WTC11 (cell line): ENCODE measurements at regions not wholly inside any gene's neighbourhood (a gene's known extent, or its start where the extent isn't known, plus 50 kb on each side); places are given as distances from the start of the nearest gene placed in this dataset.

Experiments
- ATAC-seq: fragments of 200-7000 bp; cut with Tn5 transposase; 2 replicates; pipeline ENCODE4 v1.10.0; 2021; ENCODE audit warnings: mild to moderate bottlenecking, moderate library complexity
- CTCF ChIA-PET: fragments of 300-600 bp; sonication (Branson Sonifier 250); formaldehyde crosslinking; loops from one replicate; lab custom pipeline; 2021; ENCODE audit warnings: antibody characterized with exemption; lab: Charles Lee
- POLR2A ChIA-PET: fragments of 350-600 bp; sonication (Branson Sonifier 250); formaldehyde crosslinking; loops from one replicate; lab custom pipeline; 2021; ENCODE audit warnings: antibody characterized with exemption; lab: Charles Lee
- DNase-seq: peaks from one replicate; pipeline ENCODE4 v3.0.0; 2021; ENCODE audit warnings: low spot score
- H3K27ac Mint-ChIP-seq: 2 replicates; pipeline ENCODE4 v1.8.0; 2021; ENCODE audit warnings: mixed read lengths
- H3K27me3 Mint-ChIP-seq: 2 replicates; pipeline ENCODE4 v1.8.0; 2021; ENCODE audit warnings: low read depth, mild to moderate bottlenecking, moderate library complexity, mixed read lengths
- H3K36me3 Mint-ChIP-seq: 2 replicates; pipeline ENCODE4 v1.8.0; 2021; ENCODE audit warnings: mixed read lengths
- H3K4me1 Mint-ChIP-seq: 2 replicates; pipeline ENCODE4 v1.8.0; 2022; ENCODE audit warnings: mixed read lengths
- H3K4me3 Mint-ChIP-seq: 2 replicates; pipeline ENCODE4 v1.8.0; 2021; ENCODE audit warnings: mild to moderate bottlenecking, moderate library complexity, mixed read lengths
- H3K9me3 Mint-ChIP-seq: 2 replicates; pipeline ENCODE4 v1.8.0; 2021; ENCODE audit warnings: mixed read lengths
- ATF1 ChIP-seq: sonication (generic); formaldehyde crosslinking; IDR thresholded peaks from 2 replicates; pipeline ENCODE4 v1.8.1; 2023; ENCODE audit warnings: mild to moderate bottlenecking, moderate library complexity, missing genetic modification reagents
- FOXK1 ChIP-seq: sonication (generic); formaldehyde crosslinking; IDR thresholded peaks from 2 replicates; pipeline ENCODE4 v1.8.0; 2022; ENCODE audit warnings: mild to moderate bottlenecking, moderate library complexity, missing genetic modification reagents
- HMGA2 ChIP-seq: fragments of 250-450 bp; sonication (Bioruptor Pico); IDR thresholded peaks from 2 replicates; pipeline ENCODE4 v1.4.0; 2021; ENCODE audit warnings: mild to moderate bottlenecking, moderate library complexity
- IRF2 ChIP-seq: sonication (generic); formaldehyde crosslinking; IDR thresholded peaks from 2 replicates; pipeline ENCODE4 v1.8.0; 2022; ENCODE audit warnings: low read depth, missing genetic modification reagents, borderline replicate concordance
- MXD4 ChIP-seq: fragments of 250-450 bp; sonication (Bioruptor Pico); IDR thresholded peaks from 2 replicates; pipeline ENCODE4 v1.8.0; 2021; ENCODE audit warnings: mild to moderate bottlenecking, moderate library complexity, borderline replicate concordance
- NR1H2 ChIP-seq: sonication (generic); formaldehyde crosslinking; IDR thresholded peaks from 2 replicates; pipeline ENCODE4 v1.9.0; 2021; ENCODE audit warnings: mild to moderate bottlenecking, moderate library complexity, missing genetic modification reagents
- NR3C1 ChIP-seq: sonication (generic); formaldehyde crosslinking; conservative IDR thresholded peaks from 2 replicates; pipeline ENCODE4 v1.8.1; 2023; ENCODE audit warnings: low read depth, mild to moderate bottlenecking, missing genetic modification reagents
- OVOL2 ChIP-seq: fragments of 250-450 bp; sonication (Bioruptor Pico); IDR thresholded peaks from 2 replicates; pipeline ENCODE4 v1.9.0; 2021; ENCODE audit warnings: mild to moderate bottlenecking, borderline replicate concordance
- SOX15 ChIP-seq: fragments of 250-450 bp; sonication (Bioruptor Pico); IDR thresholded peaks from 2 replicates; pipeline ENCODE4 v1.9.0; 2021; ENCODE audit warnings: mild to moderate bottlenecking
- SP1 ChIP-seq: sonication (generic); formaldehyde crosslinking; conservative IDR thresholded peaks from 2 replicates; pipeline ENCODE4 v1.8.1; 2022; ENCODE audit warnings: missing genetic modification reagents
- TEAD4 ChIP-seq: sonication (generic); formaldehyde crosslinking; IDR thresholded peaks from 2 replicates; pipeline ENCODE4 v1.8.0; 2022; ENCODE audit warnings: mild to moderate bottlenecking, missing genetic modification reagents
- ZNF219 ChIP-seq: sonication (generic); formaldehyde crosslinking; IDR thresholded peaks from 2 replicates; pipeline ENCODE4 v1.8.0; 2023; ENCODE audit warnings: missing genetic modification reagents, mild to moderate bottlenecking, borderline replicate concordance
- ZNF232 ChIP-seq: sonication (generic); formaldehyde crosslinking; IDR thresholded peaks from 2 replicates; pipeline ENCODE4 v1.8.0; 2022; ENCODE audit warnings: mild to moderate bottlenecking, missing genetic modification reagents
- ZNF416 ChIP-seq: fragments of 250-450 bp; sonication (Bioruptor Pico); IDR thresholded peaks from 2 replicates; pipeline ENCODE4 v1.9.0; 2021; ENCODE audit warnings: mild to moderate bottlenecking, inconsistent platforms
- TF ChIP-seq, protein P1 (sequence below): sonication (generic); formaldehyde crosslinking; IDR thresholded peaks from 2 replicates; pipeline ENCODE4 v1.8.0; 2023; ENCODE audit warnings: missing genetic modification reagents
- TF ChIP-seq, protein P2 (sequence below): sonication (generic); formaldehyde crosslinking; IDR thresholded peaks from 2 replicates; pipeline ENCODE4 v1.8.1; 2023; ENCODE audit warnings: mild to moderate bottlenecking, missing genetic modification reagents, moderate library complexity
- TF ChIP-seq, protein P3 (sequence below): sonication (generic); formaldehyde crosslinking; IDR thresholded peaks from 2 replicates; pipeline ENCODE4 v1.8.0; 2022; ENCODE audit warnings: missing genetic modification reagents
- TF ChIP-seq, protein P4 (sequence below): sonication (generic); formaldehyde crosslinking; IDR thresholded peaks from 2 replicates; pipeline ENCODE4 v1.8.0; 2022; ENCODE audit warnings: mild to moderate bottlenecking, missing genetic modification reagents
- TF ChIP-seq, protein P5 (sequence below): sonication (generic); formaldehyde crosslinking; IDR thresholded peaks from 2 replicates; pipeline ENCODE4 v1.8.1; 2022; ENCODE audit warnings: low read depth, missing genetic modification reagents, borderline replicate concordance
- TF ChIP-seq, protein P6 (sequence below): fragments of 250-450 bp; sonication (Bioruptor Pico); IDR thresholded peaks from 2 replicates; pipeline ENCODE4 v2.1.2; 2022; ENCODE audit warnings: mild to moderate bottlenecking, moderate library complexity

DNA sequence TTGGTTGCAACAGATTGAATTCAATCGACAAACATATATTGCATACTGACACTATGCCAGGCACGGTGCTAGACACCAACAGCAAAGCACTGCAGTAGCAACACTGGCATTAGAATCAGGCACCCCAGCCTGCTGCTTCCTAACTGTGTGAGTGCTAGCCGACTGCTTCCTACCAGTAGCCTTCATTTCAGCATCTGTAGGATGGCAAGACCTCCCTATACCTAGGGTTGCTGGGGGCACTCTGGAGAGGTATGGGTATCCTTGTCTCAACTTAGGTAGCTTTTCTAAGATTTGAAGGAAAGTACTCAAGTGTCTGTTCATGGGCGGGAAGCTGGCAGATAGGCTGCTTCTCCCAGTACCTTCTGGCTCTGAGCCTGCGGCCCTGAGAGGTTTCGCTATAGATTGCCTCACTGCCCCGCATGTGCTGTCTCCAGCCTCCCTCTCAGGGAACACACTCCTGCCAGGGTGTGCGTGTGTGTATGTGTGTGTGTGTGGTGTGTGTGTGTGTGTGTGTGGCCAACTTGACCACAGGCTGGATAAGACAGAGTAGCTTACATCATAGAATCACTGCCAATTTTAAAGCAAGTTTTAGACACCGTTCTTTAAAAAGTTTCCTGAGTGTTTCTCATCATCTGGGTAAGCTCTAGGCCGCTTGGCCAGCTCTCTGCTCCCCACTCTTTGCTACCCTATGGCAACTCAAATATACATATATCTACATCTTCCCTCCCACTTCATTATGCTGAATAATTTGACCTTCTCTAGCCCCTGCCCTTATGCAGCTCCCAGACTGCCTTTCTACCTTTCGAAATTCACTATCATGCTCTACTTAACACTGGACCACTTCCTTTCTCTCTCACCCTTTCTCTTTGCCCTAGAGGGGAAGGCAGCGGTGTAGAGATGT lies 97.0 kb upstream of the PJA1 start:
- H3K27ac Mint-ChIP-seq: no peak overlapping the region
- DNase-seq (no peak), ATAC-seq (no peak)
- H3K36me3 Mint-ChIP-seq: no peaks in the 10 kb centered on the region
- POLR2A ChIA-PET: no interaction called here
- H3K4me3 Mint-ChIP-seq: no peak overlapping the region
- peaks cover 17% of the 10 kb centered on the region for H3K4me1 Mint-ChIP-seq
- H3K27me3 Mint-ChIP-seq: peaks cover 98% of the 10 kb centered on the region
- CTCF ChIA-PET: interaction anchor here (1.1 to 2.8 kb wide), 3 partner anchors 16 to 126 kb away, joined by 4 to 22 read pairs (median 7); no protein-coding TSS in a partner anchor
- no peak for TF ChIP-seq TEAD4 (CRISPR knock-in tag)
- TF ChIP-seq, protein P1, sequence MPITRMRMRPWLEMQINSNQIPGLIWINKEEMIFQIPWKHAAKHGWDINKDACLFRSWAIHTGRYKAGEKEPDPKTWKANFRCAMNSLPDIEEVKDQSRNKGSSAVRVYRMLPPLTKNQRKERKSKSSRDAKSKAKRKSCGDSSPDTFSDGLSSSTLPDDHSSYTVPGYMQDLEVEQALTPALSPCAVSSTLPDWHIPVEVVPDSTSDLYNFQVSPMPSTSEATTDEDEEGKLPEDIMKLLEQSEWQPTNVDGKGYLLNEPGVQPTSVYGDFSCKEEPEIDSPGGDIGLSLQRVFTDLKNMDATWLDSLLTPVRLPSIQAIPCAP (CRISPR knock-in tag): no peak
- TF ChIP-seq OVOL2 (CRISPR knock-in tag): no peak
- TF ChIP-seq NR3C1 (CRISPR knock-in tag): no peak
- TF ChIP-seq, protein P2, sequence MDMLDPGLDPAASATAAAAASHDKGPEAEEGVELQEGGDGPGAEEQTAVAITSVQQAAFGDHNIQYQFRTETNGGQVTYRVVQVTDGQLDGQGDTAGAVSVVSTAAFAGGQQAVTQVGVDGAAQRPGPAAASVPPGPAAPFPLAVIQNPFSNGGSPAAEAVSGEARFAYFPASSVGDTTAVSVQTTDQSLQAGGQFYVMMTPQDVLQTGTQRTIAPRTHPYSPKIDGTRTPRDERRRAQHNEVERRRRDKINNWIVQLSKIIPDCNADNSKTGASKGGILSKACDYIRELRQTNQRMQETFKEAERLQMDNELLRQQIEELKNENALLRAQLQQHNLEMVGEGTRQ (CRISPR knock-in tag): no peak
- TF ChIP-seq SOX15 (CRISPR knock-in tag): no peak
- TF ChIP-seq NR1H2 (CRISPR knock-in tag): no peak
- TF ChIP-seq FOXK1 (CRISPR knock-in tag): no peak
- TF ChIP-seq ZNF219 (CRISPR knock-in tag): no peak
- TF ChIP-seq, protein P3, sequence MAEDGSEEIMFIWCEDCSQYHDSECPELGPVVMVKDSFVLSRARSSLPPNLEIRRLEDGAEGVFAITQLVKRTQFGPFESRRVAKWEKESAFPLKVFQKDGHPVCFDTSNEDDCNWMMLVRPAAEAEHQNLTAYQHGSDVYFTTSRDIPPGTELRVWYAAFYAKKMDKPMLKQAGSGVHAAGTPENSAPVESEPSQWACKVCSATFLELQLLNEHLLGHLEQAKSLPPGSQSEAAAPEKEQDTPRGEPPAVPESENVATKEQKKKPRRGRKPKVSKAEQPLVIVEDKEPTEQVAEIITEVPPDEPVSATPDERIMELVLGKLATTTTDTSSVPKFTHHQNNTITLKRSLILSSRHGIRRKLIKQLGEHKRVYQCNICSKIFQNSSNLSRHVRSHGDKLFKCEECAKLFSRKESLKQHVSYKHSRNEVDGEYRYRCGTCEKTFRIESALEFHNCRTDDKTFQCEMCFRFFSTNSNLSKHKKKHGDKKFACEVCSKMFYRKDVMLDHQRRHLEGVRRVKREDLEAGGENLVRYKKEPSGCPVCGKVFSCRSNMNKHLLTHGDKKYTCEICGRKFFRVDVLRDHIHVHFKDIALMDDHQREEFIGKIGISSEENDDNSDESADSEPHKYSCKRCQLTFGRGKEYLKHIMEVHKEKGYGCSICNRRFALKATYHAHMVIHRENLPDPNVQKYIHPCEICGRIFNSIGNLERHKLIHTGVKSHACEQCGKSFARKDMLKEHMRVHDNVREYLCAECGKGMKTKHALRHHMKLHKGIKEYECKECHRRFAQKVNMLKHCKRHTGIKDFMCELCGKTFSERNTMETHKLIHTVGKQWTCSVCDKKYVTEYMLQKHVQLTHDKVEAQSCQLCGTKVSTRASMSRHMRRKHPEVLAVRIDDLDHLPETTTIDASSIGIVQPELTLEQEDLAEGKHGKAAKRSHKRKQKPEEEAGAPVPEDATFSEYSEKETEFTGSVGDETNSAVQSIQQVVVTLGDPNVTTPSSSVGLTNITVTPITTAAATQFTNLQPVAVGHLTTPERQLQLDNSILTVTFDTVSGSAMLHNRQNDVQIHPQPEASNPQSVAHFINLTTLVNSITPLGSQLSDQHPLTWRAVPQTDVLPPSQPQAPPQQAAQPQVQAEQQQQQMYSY (CRISPR knock-in tag): no peak
- no peak for TF ChIP-seq ZNF232 (CRISPR knock-in tag)
- TF ChIP-seq ATF1 (CRISPR knock-in tag): no peak
- TF ChIP-seq IRF2 (CRISPR knock-in tag): no peak
- no peak for TF ChIP-seq SP1 (CRISPR knock-in tag)
- TF ChIP-seq MXD4 (CRISPR knock-in tag): no peak
- TF ChIP-seq, protein P4, sequence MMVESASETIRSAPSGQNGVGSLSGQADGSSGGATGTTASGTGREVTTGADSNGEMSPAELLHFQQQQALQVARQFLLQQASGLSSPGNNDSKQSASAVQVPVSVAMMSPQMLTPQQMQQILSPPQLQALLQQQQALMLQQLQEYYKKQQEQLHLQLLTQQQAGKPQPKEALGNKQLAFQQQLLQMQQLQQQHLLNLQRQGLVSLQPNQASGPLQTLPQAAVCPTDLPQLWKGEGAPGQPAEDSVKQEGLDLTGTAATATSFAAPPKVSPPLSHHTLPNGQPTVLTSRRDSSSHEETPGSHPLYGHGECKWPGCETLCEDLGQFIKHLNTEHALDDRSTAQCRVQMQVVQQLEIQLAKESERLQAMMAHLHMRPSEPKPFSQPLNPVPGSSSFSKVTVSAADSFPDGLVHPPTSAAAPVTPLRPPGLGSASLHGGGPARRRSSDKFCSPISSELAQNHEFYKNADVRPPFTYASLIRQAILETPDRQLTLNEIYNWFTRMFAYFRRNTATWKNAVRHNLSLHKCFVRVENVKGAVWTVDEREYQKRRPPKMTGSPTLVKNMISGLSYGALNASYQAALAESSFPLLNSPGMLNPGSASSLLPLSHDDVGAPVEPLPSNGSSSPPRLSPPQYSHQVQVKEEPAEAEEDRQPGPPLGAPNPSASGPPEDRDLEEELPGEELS (CRISPR knock-in tag): no peak
- TF ChIP-seq HMGA2 (CRISPR knock-in tag): no peak
- no peaks in the 10 kb centered on the region for H3K9me3 Mint-ChIP-seq

DNA sequence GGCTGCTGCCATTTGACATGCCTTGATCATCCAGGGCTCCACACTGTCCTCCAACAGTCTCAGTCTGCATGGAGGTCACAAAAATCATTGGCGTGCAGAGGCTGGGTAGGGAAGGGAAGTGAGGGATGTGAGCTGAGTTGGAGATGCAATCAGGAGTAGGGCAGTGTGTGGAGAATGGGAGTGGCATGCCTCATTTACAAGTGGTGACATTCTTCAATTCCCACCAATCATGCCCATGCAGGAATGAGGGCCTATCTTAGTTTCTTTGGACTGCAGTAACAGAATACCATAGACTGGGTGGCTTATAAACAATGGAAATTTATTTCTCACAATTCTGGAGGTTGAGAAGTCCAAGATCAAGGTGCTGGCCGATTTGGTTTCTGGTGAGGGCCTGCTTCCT lies 94.9 kb upstream of the PJA1 start:
- no peak overlapping the region for H3K27ac Mint-ChIP-seq
- DNase-seq: no peak
- TF ChIP-seq, protein P5, sequence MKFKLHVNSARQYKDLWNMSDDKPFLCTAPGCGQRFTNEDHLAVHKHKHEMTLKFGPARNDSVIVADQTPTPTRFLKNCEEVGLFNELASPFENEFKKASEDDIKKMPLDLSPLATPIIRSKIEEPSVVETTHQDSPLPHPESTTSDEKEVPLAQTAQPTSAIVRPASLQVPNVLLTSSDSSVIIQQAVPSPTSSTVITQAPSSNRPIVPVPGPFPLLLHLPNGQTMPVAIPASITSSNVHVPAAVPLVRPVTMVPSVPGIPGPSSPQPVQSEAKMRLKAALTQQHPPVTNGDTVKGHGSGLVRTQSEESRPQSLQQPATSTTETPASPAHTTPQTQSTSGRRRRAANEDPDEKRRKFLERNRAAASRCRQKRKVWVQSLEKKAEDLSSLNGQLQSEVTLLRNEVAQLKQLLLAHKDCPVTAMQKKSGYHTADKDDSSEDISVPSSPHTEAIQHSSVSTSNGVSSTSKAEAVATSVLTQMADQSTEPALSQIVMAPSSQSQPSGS (CRISPR knock-in tag): no peak
- TF ChIP-seq ZNF416: no peak
- TF ChIP-seq, protein P6, sequence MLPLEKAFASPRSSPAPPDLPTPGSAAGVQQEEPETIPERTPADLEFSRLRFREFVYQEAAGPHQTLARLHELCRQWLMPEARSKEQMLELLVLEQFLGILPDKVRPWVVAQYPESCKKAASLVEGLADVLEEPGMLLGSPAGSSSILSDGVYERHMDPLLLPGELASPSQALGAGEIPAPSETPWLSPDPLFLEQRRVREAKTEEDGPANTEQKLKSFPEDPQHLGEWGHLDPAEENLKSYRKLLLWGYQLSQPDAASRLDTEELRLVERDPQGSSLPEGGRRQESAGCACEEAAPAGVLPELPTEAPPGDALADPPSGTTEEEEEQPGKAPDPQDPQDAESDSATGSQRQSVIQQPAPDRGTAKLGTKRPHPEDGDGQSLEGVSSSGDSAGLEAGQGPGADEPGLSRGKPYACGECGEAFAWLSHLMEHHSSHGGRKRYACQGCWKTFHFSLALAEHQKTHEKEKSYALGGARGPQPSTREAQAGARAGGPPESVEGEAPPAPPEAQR (CRISPR knock-in tag): no peak
- ATAC-seq: no peak
- H3K4me1 Mint-ChIP-seq: peaks cover 18% of the 10 kb centered on the region
- H3K9me3 Mint-ChIP-seq: no peaks in the 10 kb centered on the region
- no peaks in the 10 kb centered on the region for H3K36me3 Mint-ChIP-seq
- peaks cover 90% of the 10 kb centered on the region for H3K27me3 Mint-ChIP-seq
- no peak overlapping the region for H3K4me3 Mint-ChIP-seq
- CTCF ChIA-PET: no interaction called here
- POLR2A ChIA-PET: no interaction called here
